GM23338 (cell line): ENCODE measurements at regions not wholly inside any gene's neighbourhood (a gene's known extent, or its start where the extent isn't known, plus 50 kb on each side); places are given as distances from the start of the nearest gene placed in this dataset.

Source experiments
- ATAC-seq: fragments of 200-7000 bp; cut with Tn5 transposase; 3 replicates; pipeline ENCODE4 v1.9.1; 2020
- DNase-seq: peaks from one replicate; pipeline ENCODE4 v3.0.0-alpha.2; 2015; ENCODE audit warnings: low spot score
- H2AFZ ChIP-seq: fragments of 200-600 bp; sonication (generic); 2 replicates; pipeline ENCODE4 v1.8.0; 2016; ENCODE audit warnings: antibody characterized with exemption, mild to moderate bottlenecking, moderate library complexity
- H3F3A ChIP-seq: fragments of 200-600 bp; sonication (generic); replicated peaks from 2 replicates; pipeline ENCODE4 v1.8.0; 2017; ENCODE audit warnings: antibody characterized with exemption, mixed run types, low read depth
- H3K27ac ChIP-seq: fragments of 200-600 bp; sonication (generic); 2 replicates; pipeline ENCODE4 v1.6.1; 2016; ENCODE audit warnings: low read depth
- H3K27me3 ChIP-seq: fragments of 200-600 bp; sonication (generic); 2 replicates; pipeline ENCODE4 v1.8.0; 2016; ENCODE audit warnings: mild to moderate bottlenecking, mixed run types, moderate library complexity; ENCODE audit not compliant: insufficient read depth
- H3K36me3 ChIP-seq: fragments of 200-600 bp; sonication (generic); 2 replicates; pipeline ENCODE4 v1.8.0; 2016; ENCODE audit warnings: mild to moderate bottlenecking; ENCODE audit not compliant: insufficient read depth
- H3K4me1 ChIP-seq: fragments of 200-600 bp; sonication (generic); 2 replicates; pipeline ENCODE4 v1.8.0; 2016; ENCODE audit warnings: mild to moderate bottlenecking, moderate library complexity; ENCODE audit not compliant: insufficient read depth
- H3K4me2 ChIP-seq: fragments of 200-600 bp; sonication (generic); 2 replicates; pipeline ENCODE4 v1.7.1; 2017; ENCODE audit warnings: mixed run types
- H3K4me3 ChIP-seq: fragments of 200-600 bp; sonication (generic); 2 replicates; pipeline ENCODE4 v1.6.1; 2016; ENCODE audit warnings: mixed run types
- H3K79me2 ChIP-seq: fragments of 200-600 bp; sonication (generic); replicated peaks from 2 replicates; pipeline ENCODE4 v1.8.0; 2017; ENCODE audit warnings: mild to moderate bottlenecking; ENCODE audit not compliant: insufficient read depth
- H3K9me2 ChIP-seq: fragments of 200-600 bp; sonication (generic); 2 replicates; pipeline ENCODE4 v1.8.0; 2017; ENCODE audit not compliant: insufficient read depth
- H4K20me1 ChIP-seq: fragments of 200-600 bp; sonication (generic); replicated peaks from 2 replicates; pipeline ENCODE4 v1.8.0; 2017; ENCODE audit warnings: mild to moderate bottlenecking; ENCODE audit not compliant: insufficient read depth
- H3K27ac Mint-ChIP-seq: 2 replicates; pipeline ENCODE4 v1.8.0; 2020; ENCODE audit warnings: inconsistent platforms, mild to moderate bottlenecking, moderate library complexity, mixed read lengths
- H3K27me3 Mint-ChIP-seq: 3 replicates; pipeline ENCODE4 v1.8.0; 2022; ENCODE audit warnings: low read depth, mild to moderate bottlenecking, moderate library complexity, mixed read lengths, inconsistent platforms; ENCODE audit not compliant: insufficient read depth, poor library complexity
- H3K36me3 Mint-ChIP-seq: 3 replicates; pipeline ENCODE4 v1.8.0; 2021; ENCODE audit warnings: low read depth, mild to moderate bottlenecking, inconsistent platforms, moderate library complexity, mixed read lengths
- H3K4me1 Mint-ChIP-seq: 3 replicates; pipeline ENCODE4 v1.8.0; 2020; ENCODE audit warnings: mild to moderate bottlenecking, inconsistent platforms, mixed read lengths
- H3K4me3 Mint-ChIP-seq: 3 replicates; pipeline ENCODE4 v1.8.0; 2021; ENCODE audit warnings: moderate library complexity, mild to moderate bottlenecking, inconsistent platforms, mixed read lengths
- H3K9me3 Mint-ChIP-seq: 3 replicates; pipeline ENCODE4 v1.8.0; 2020; ENCODE audit warnings: moderate library complexity, mild to moderate bottlenecking, inconsistent platforms, mixed read lengths
- CREB1 ChIP-seq: fragments of 250-450 bp; sonication (Bioruptor Pico); IDR thresholded peaks from 2 replicates; pipeline ENCODE4 v1.5.0; 2020; ENCODE audit warnings: low read depth, mild to moderate bottlenecking, moderate library complexity
- EZH2 ChIP-seq: fragments of 200-600 bp; sonication (generic); IDR thresholded peaks from one replicate; pipeline ENCODE4 v1.8.0; 2017; ENCODE audit warnings: antibody characterized with exemption, mild to moderate bottlenecking, low read depth; ENCODE audit not compliant: unreplicated experiment
- EZH2phosphoT487 ChIP-seq: fragments of 200-600 bp; sonication (generic); IDR thresholded peaks from one replicate; pipeline ENCODE4 v1.8.1; 2018; ENCODE audit warnings: antibody characterized with exemption; ENCODE audit not compliant: unreplicated experiment
- JUNB ChIP-seq: IDR thresholded peaks from one replicate; pipeline ENCODE4 v1.6.1; 2016; ENCODE audit warnings: antibody characterized with exemption; ENCODE audit not compliant: unreplicated experiment
- NANOG ChIP-seq: IDR thresholded peaks from 2 replicates; pipeline ENCODE4 v1.6.1; 2016; ENCODE audit warnings: antibody characterized with exemption, borderline replicate concordance
- POLR2AphosphoS5 ChIP-seq: IDR thresholded peaks from 2 replicates; pipeline ENCODE4 v1.6.1; 2016; ENCODE audit warnings: antibody characterized with exemption, low read depth
- REST ChIP-seq: IDR thresholded peaks from one replicate; pipeline ENCODE4 v1.6.1; 2018; ENCODE audit warnings: antibody characterized with exemption; ENCODE audit not compliant: unreplicated experiment
- STAT1 ChIP-seq: IDR thresholded peaks from one replicate; pipeline ENCODE4 v1.6.1; 2016; ENCODE audit warnings: antibody characterized with exemption; ENCODE audit not compliant: unreplicated experiment
- ZNF114 ChIP-seq: fragments of 250-450 bp; sonication (Bioruptor Pico); IDR thresholded peaks from 2 replicates; pipeline ENCODE4 v1.5.0; 2020; ENCODE audit warnings: mild to moderate bottlenecking, moderate library complexity
- ZNF331 ChIP-seq: fragments of 250-450 bp; sonication (Bioruptor Pico); IDR thresholded peaks from 2 replicates; pipeline ENCODE4 v1.5.0; 2020; ENCODE audit warnings: low read depth, mild to moderate bottlenecking, moderate library complexity
- ZNF462 ChIP-seq: fragments of 250-450 bp; sonication (Bioruptor Pico); IDR thresholded peaks from 2 replicates; pipeline ENCODE4 v1.5.0; 2020; ENCODE audit warnings: mild to moderate bottlenecking, moderate library complexity

- no peaks in the 10 kb centered on the region for H3K4me1 ChIP-seq
- H3K36me3 Mint-ChIP-seq: no peaks in the 10 kb centered on the region
- no peak for ATAC-seq
- H2AFZ ChIP-seq: no peak overlapping the region
- TF ChIP-seq NANOG (no peak), ZNF331 (CRISPR knock-in tag) (no peak), ZNF462 (CRISPR knock-in tag) (no peak), ZNF114 (no peak), STAT1 (no peak), EZH2phosphoT487 (no peak), CREB1 (CRISPR knock-in tag) (no peak), EZH2 (no peak), POLR2AphosphoS5 (no peak), REST (no peak), JUNB (no peak)
- no peak overlapping the region for H3K4me2 ChIP-seq
- no peaks in the 10 kb centered on the region for H3K27me3 ChIP-seq
- H3K36me3 ChIP-seq: no peaks in the 10 kb centered on the region
- no peak overlapping the region for H3K4me3 Mint-ChIP-seq
- no peak overlapping the region for H3K27ac Mint-ChIP-seq
- H3K9me2 ChIP-seq: no peaks in the 10 kb centered on the region
- H3K4me3 ChIP-seq: no peak overlapping the region
- no peaks in the 10 kb centered on the region for H3K27me3 Mint-ChIP-seq
- no peak overlapping the region for H3K27ac ChIP-seq
- H3K9me3 Mint-ChIP-seq: no peaks in the 10 kb centered on the region
- no peaks in the 10 kb centered on the region for H3K79me2 ChIP-seq
- no peaks in the 10 kb centered on the region for H3K4me1 Mint-ChIP-seq
- no peaks in the 10 kb centered on the region for H4K20me1 ChIP-seq
- no peak for DNase-seq
- no peaks in the 10 kb centered on the region for H3F3A ChIP-seq
Measured at GRCh38 chr1:104064399-104064798, 314.7 kb downstream of the AMY1C start.
